Pancreas (tissue), 10 donors: ENCODE measurements at regions not wholly inside any gene's neighbourhood (a gene's known extent, or its start where the extent isn't known, plus 50 kb on each side); places are given as distances from the start of the nearest gene placed in this dataset.
"Not testable (repeated sequence)": the region's sequence is repeated elsewhere in the genome, so short reads cannot be mapped to it uniquely, and the experiment has no call there.

Experiments
- ATAC-seq, 4 donors: fragments of 200-7000 bp; cut with Tn5 transposase; one replicate each; pipeline versions ENCODE4 v1.8.0 to v1.9.1; 2020; ENCODE audit warnings: mild to moderate bottlenecking in 4 of 4, moderate library complexity in 4 of 4
- DNase-seq, 6 donors: peaks; one replicate each; pipeline ENCODE4 v3.0.0-alpha.2; 2020
- FAIRE-seq: peaks from 2 replicates; lab custom pipeline; 2012; peaks lifted over from hg19 to GRCh38; lab: Jason Lieb, UNC
- H3K27ac ChIP-seq, 4 donors: fragments of 200-600 bp; sonication (generic); 1 replicate in 3 of 4; 2 replicates in 1 of 4; pipeline versions ENCODE4 v1.5.0 to v1.8.0; 2020
- H3K27me3 ChIP-seq, 4 donors: fragments of 200-600 bp; one replicate each; pipeline ENCODE4 v1.8.0; 2021
- H3K36me3 ChIP-seq, 3 donors: fragments of 200-600 bp; sonication (generic) in 1 of 3; one replicate each; pipeline versions ENCODE4 v1.5.0 to v1.8.0; 2020 to 2021
- H3K4me1 ChIP-seq, 3 donors: fragments of 200-600 bp; one replicate each; pipeline ENCODE4 v1.8.0; 2021
- H3K4me3 ChIP-seq, 4 donors: fragments of 200-600 bp; sonication (generic) in 2 of 4; one replicate each; pipeline versions ENCODE4 v1.5.0 to v1.8.0; 2020 to 2021
- H3K9me3 ChIP-seq, 4 donors: fragments of 200-600 bp; one replicate each; pipeline ENCODE4 v1.8.0; 2021
- WGBS, 2 donors: extraction: QIAGEN DNeasy Blood & Tissue Kit; methylation state at CpG; one replicate each; pipeline ENCODE4 v1.1.7; 2013; 5-methylcytosine and 5-hydroxymethylcytosine counted together
- intact Hi-C, 3 donors: fragments of 100-400 bp; cut with DNase I; formaldehyde crosslinking; loops; one replicate each; pipeline versions ENCODE4 v1.11.1 to v1.14.2; 2022
- TF ChIP-seq, protein P1 (sequence below), 4 donors: fragments of 200-600 bp; sonication (generic) in 3 of 4; IDR thresholded peaks; one replicate each; pipeline versions ENCODE4 v1.5.0 to v1.8.0; 2021; ENCODE audit warnings: antibody characterized with exemption in 4 of 4
- donor health status: healthy with polysubstance abuse.
- donor health status: DM: no; HTN: no; CAD: no; lungs with moderate emphysema.
- donor health status: DM: no; HTN: no; CAD: no.
- donor health status: control.
- donor health status: control.
- donor health status: Bipolar disorder and iron deficiency.
- donor health status: DM: yes; HTN: yes; CAD: no.
- donor health status: DM: no; HTN: no; CAD: no.
- donor health status: DM: no; HTN: no; CAD: no.
- donor health status: DM: yes; HTN: yes; CAD: no.

DNA sequence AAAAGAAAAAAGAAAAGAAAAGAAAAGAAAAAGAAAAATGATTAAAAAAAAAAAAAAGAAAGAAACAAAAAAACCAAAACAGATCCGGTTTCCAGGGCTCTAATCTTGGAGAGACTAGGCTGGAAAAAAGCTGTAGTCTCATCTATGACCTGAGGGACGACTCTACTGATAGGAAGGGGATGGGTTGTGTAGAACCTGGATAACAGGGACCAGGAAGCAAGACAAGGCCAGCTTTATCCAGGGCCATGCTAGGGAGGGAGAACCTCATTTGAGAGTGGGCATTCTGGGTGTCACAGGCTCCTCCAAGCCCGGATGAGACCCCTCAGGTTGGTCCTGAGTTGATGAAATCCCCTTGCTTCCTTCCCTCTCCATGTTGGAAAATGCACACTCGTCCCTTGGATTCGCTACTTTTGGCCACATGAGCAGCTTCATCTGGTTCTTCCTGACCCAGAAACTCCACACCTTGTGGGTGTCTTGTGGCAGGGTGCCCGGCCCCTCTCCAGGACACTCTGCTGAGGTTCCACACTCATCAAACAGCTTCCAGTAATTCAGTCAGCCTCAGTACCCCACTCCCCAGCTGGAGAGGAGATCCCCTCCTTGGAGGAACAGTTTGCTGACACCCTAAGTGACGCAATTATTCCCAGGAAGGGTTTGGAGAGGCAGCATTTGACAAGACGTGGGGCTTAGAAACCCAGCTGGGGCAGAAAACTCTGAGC is 71.1 kb upstream of the LHFPL2 start:
- no peak overlapping the region for H3K27ac ChIP-seq
- ATAC-seq, result no peak
- intact Hi-C loops, result no loop called here
- H3K4me3 ChIP-seq, result no peak overlapping the region
- DNase-seq, result no peak
- TF ChIP-seq, protein P1, sequence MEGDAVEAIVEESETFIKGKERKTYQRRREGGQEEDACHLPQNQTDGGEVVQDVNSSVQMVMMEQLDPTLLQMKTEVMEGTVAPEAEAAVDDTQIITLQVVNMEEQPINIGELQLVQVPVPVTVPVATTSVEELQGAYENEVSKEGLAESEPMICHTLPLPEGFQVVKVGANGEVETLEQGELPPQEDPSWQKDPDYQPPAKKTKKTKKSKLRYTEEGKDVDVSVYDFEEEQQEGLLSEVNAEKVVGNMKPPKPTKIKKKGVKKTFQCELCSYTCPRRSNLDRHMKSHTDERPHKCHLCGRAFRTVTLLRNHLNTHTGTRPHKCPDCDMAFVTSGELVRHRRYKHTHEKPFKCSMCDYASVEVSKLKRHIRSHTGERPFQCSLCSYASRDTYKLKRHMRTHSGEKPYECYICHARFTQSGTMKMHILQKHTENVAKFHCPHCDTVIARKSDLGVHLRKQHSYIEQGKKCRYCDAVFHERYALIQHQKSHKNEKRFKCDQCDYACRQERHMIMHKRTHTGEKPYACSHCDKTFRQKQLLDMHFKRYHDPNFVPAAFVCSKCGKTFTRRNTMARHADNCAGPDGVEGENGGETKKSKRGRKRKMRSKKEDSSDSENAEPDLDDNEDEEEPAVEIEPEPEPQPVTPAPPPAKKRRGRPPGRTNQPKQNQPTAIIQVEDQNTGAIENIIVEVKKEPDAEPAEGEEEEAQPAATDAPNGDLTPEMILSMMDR (IDR thresholded peaks at IDR 0.05), result no peak
- 82 to 83% methylated on average over 8 of the region's 8 CpGs for WGBS, 2 donors
- H3K4me1 ChIP-seq, result no peaks in the 10 kb centered on the region
- H3K27me3 ChIP-seq, result no peaks in the 10 kb centered on the region
- no peaks in the 10 kb centered on the region for H3K36me3 ChIP-seq
- H3K9me3 ChIP-seq, result no peaks in the 10 kb centered on the region
- no peak for FAIRE-seq

DNA sequence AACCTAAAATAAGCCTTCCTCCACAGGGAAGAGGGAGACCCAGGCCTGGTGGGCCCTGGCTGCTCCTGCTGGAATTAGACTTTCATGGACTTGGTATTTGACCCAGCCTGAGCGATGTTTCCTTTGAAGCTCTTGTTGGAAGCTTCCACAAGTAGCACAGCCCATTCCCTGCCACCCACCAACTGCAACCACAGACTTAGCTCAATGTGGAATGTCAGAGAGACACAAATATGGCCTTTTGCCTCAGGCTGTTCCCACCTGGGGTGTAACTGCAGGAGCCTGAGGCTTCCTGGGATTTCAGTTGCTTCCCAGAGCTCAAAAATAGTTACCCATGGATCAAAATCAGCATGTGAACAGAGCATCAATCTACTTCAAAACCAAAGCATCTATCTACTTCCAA is 70.3 kb upstream of the LHFPL2 start:
- 97 to 100% methylated on average over 1 of the region's 1 CpG for WGBS, 2 donors
- ATAC-seq (no peak), DNase-seq (no peak), FAIRE-seq (no peak)
- no peaks in the 10 kb centered on the region for H3K4me1 ChIP-seq
- no peaks in the 10 kb centered on the region for H3K9me3 ChIP-seq
- intact Hi-C loops, result no loop called here
- no peaks in the 10 kb centered on the region for H3K27me3 ChIP-seq
- TF ChIP-seq, protein P1 (IDR thresholded peaks at IDR 0.05), result no peak
- H3K36me3 ChIP-seq, result no peaks in the 10 kb centered on the region
- H3K4me3 ChIP-seq, result no peak overlapping the region
- H3K27ac ChIP-seq, result no peak overlapping the region

DNA sequence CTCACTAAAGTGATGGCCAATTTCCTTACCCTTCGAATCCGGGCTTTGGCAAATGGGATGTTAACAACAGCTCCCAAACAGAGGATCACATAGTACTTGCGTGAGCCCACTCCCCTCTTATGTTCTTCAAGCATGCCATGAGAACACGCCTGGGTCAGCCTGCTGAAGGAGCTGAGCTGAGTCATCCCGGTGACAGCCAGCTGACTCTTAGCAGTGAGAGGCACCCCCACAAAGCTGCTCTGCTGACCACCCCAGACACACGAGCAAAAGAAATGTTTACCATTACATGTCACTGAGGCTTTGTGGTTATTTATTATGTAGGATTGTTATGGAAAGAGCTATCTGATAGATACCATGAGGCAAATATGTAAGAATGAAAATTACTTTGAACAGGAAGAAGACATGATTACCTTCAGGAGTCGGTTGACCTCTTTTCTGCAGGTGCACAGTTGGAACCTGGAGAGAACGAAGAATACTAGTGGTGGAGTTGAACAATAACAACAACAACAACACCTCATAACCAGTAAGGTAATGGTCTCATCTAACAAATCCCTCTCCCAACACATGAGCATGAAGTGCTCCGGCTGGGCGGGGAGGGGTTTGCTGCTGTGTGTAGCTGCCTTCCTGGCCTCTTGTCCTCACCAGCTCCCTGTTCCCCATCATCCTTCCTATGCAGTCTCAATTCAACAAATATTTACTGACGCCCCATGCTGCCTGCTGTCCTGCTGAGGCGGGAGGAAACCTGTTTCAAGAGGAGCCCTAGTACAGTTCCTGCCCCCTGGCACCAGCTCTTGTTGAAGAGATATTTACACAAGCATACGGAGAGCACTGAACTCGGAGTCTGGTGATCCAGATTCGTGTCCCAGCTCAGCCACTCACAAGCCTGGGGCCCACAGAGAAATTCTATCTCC is 69.4 kb upstream of the LHFPL2 start:
- intact Hi-C loops, result no loop called here
- FAIRE-seq, result no peak
- H3K27ac ChIP-seq, result no peak overlapping the region
- H3K4me3 ChIP-seq, result no peak overlapping the region
- H3K9me3 ChIP-seq, result no peaks in the 10 kb centered on the region
- H3K27me3 ChIP-seq, result no peaks in the 10 kb centered on the region
- DNase-seq, result no peak
- no peak for ATAC-seq
- 75 to 82% methylated on average over 15 of the region's 15 CpGs for WGBS, 2 donors
- TF ChIP-seq, protein P1 (IDR thresholded peaks at IDR 0.05), result no peak
- no peaks in the 10 kb centered on the region for H3K36me3 ChIP-seq
- no peaks in the 10 kb centered on the region for H3K4me1 ChIP-seq

DNA sequence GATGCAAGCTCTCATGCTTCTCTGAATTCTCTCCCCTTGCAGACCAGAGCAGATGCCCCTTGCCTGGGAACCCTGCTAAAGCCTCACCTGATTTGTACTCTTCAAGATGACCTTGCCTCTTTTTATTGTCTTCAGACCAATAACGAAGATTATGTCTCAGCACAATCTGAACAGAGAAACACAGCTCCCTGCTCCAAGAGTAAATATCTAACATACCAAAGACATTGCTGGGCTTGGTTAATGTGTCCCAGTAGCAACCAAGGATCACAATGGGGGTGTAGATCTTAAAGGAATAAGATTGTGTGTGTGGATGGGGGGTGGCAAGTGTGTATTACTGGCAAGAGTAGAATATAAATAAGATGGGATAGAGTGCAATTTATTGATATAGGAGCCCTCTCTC is 67.6 kb upstream of the LHFPL2 start:
- TF ChIP-seq, protein P1 (IDR thresholded peaks at IDR 0.05), result no peak
- Histone ChIP-seq H3K36me3 (no peaks in the 10 kb centered on the region), H3K27me3 (no peaks in the 10 kb centered on the region), H3K4me1 (no peaks in the 10 kb centered on the region), H3K9me3 (no peaks in the 10 kb centered on the region), H3K27ac (no peak overlapping the region), H3K4me3 (no peak overlapping the region)
- 11 to 25% methylated on average over 1 of the region's 1 CpG for WGBS, 2 donors
- DNase-seq (no peak), ATAC-seq (no peak), FAIRE-seq (no peak)
- intact Hi-C loops, result no loop called here

DNA sequence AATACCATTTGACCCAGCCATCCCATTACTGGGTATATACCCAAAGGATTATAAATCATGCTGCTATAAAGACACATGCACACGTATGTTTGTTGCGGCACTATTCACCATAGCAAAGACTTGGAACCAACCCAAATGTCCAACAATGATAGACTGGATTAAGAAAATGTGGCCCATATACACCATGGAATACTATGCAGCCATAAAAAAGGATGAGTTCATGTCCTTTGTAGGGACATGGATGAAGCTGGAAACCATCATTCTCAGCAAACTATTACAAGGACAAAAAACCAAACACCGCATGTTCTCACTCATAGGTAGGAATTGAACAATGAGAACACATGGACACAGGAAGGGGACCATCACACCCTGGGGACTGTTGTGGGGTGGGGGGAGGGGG is 66.8 kb upstream of the LHFPL2 start:
- FAIRE-seq, H3K4me1 ChIP-seq, H3K4me3 ChIP-seq, H3K27me3 ChIP-seq, H3K36me3 ChIP-seq, H3K27ac ChIP-seq, intact Hi-C loops, DNase-seq, ATAC-seq, H3K9me3 ChIP-seq: not testable (repeated sequence)
- WGBS, 2 donors, result 96 to 100% methylated on average over 3 of the region's 3 CpGs

DNA sequence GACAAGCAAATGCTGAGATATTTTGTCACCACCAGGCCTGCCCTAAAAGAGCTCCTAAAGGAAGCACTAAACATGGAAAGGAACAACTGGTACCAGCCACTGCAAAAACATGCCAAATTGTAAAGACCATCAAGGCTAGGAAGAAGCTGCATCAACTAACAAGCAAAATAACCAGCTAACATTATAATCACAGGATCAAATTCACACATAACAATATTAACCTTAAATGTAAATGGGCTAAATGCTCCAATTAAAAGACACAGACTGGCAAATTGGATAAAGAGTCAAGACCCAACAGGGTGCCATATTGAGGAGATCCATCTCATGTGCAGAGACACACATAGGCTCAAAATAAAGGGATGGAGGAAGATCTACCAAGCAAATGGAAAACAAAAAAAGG is 63.1 kb upstream of the LHFPL2 start:
- DNase-seq, H3K36me3 ChIP-seq, H3K27ac ChIP-seq, H3K4me1 ChIP-seq, H3K27me3 ChIP-seq, ATAC-seq, FAIRE-seq, H3K9me3 ChIP-seq, intact Hi-C loops, H3K4me3 ChIP-seq: not testable (repeated sequence)

DNA sequence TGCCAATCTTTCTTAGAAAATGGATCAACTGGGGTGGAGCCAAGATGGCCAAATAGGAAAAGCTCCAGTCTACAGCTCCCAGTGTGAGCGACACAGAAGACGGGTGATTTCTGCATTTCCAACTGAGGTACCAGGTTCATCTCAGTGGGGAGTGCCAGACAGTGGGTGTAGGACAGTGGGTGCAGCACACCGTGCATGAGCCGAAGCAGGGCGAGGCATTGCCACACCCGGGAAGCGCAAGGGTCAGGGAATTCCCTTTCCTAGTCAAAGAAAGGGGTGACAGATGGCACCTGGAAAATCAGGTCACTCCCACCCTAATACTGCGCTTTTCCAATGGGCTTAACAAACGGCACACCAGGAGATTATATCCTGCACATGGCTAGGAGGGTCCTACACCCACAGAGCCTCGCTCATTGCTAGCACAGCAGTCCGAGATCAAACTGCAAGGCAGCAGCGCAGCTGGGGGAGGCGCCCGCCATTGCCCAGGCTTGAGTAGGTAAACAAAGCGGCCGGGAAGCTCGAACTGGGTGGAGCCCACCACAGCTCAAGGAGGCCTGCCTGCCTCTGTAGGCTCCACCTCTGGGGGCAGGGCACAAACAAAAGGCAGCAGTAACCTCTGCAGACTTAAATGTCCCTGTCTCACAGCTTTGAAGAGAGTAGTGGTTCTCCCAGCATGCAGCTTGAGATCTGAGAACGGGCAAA is 61.3 kb upstream of the LHFPL2 start:
- intact Hi-C loops, FAIRE-seq, H3K27me3 ChIP-seq, H3K4me3 ChIP-seq, H3K36me3 ChIP-seq, ATAC-seq, H3K4me1 ChIP-seq, H3K9me3 ChIP-seq, H3K27ac ChIP-seq, DNase-seq: not testable (repeated sequence)
- WGBS, 2 donors, result 91% methylated on average over 18 of the region's 18 CpGs
